Suppressor macrophage (primary cell): ENCODE measurements at regions not wholly inside any gene's neighbourhood (a gene's known extent, or its start where the extent isn't known, plus 50 kb on each side); places are given as distances from the start of the nearest gene placed in this dataset.

Experiments used
- DNase-seq, 4 experiments: peaks; one replicate each; pipeline ENCODE4 v3.0.0-alpha.2; 2020 to 2022

DNA sequence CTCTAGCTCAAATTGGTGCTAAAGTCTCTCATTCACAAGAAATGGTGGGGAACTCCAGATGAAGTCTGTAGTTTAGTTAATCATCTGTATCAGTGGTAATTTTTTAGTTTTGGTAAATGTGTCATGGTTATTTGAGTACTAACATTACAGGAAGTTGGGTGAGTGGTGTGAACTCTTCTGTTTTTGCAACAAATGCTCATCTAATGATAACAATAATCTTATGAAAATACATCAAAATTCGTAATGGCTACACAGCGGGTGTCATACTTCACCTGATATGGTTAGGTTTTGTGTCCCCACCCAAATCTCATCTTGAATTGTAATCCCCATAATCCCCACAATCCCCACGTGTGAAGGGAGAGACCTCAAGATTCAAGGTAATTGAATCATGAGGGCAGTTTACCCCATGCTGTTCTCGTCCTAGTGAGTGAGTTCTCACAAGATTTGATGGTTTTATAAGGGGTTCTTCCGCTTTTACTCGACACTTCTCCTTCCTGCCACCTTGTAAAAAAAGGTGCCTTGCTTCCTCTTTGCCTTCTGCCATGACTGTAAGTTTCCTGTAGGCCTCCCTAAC lies 209.3 kb upstream of the FOXN3 start:
- peak in 3 of 4 experiments; percentile 11 to 38 (median 30) for DNase-seq

DNA sequence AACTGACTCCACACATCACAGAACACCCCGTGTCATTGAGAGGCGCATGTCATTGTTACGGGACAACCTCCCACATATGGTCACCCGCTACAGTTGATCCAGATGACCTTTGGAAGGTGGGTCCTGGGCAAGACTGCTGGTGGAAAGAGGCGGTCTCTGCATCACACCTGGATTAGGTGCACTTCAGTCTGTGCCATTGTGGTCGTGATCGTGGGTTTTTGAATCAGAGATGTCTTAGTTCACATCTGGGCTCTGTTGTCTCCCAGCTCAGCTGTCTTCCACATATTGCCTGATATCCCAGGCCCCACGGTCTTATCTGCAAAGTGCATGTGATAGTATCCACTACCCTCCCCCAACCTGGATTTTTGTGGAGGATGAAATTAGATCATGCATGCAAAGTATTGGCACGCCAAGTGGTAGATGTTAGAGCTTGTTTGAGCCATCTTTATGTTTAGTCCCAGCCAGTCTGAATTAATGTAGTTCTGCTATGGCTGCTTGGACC lies 208.7 kb upstream of the FOXN3 start:
- no peak for DNase-seq

DNA sequence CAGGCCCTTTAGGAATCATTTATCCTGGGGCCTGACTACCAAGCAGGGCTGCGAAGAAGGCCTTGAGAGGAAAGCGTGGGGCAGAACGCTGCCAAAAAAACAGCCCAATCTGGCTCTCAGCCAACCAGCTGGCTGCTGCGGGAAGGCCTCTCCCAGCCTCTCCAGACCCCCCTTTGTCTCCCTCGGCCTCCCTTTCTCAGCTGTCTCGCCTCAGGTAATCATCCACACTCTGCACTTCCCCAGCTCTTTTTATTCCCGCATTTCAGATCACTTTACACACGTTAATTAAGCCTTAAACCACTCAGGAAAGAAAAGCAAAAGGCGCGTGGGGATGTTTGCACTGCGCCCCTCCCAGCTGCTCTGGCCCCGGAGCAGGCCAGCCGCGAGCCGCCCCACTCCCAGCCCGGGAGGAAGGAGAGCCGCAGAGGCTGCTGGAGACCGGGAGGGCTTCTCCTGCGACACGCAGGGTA lies 208.2 kb upstream of the FOXN3 start:
- no peak for DNase-seq

DNA sequence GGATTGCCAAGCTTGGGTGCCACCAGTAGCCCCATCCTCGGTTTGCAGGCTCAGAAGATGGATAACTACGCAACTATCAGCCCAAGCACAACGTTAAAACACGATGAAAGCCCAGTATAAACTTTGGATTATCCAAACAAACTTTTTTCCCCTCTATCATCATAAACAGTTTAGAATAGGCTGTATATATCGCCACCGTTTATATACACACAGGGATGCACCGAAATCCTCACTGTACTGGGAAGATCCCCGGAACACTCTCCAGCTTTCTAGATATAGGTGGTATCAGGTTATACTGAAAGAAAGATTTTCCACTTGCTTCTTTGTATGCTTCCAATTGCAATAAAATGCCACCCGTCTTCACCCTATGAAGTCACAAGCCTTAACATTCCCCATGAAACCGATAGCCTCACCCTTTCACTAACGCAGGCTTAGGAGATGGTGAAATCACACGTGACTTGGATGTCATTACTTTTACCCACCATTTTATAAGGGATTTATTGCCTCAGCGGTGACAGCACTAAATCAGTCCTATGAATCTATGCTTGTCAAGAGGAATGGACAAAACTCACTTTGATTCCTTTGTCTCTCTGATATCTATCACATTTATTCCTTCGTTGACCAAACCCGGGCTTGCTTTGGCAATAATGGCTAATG lies 207.6 kb upstream of the FOXN3 start:
- no peak for DNase-seq

DNA sequence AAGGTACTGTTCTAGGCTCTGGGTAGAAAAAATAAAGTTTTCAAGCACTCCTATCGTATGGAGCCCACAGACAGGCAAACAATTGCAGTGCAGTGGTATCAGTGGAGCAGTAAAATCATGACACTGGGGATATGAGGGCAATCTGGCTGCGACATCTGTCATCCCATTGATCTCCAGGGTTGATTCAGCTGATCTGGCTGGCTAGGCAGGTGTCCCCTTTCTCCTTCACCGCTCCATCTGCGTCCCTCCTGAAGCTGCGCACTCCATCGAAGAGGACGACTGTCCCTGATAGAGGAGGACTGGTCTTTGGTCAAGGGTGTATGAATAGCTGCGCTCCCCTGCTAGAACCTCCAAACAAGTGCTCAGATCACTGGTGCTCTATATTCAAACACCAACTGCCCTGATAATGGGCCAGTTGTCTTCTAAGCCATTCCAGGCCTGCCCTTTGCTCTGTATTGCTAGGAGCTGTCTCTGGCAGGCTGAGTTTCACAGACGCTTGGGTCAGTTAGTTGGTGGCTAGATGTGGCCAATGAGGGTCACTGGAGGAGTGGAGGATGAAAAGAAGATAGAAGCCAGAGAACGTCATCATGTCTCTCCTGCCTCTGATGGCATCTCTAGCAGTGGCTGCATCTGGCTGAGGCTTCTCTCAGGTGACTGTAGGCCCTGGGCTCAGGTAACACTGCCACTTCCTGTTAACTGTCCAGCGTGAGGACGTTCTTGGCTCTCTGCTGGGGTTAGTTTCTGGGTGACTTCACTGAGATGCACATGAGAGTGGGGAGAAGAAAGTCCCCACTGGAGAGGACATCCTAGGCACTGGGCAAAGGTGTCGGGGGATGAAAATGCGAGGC lies 205.0 kb upstream of the FOXN3 start:
- no peak for DNase-seq

DNA sequence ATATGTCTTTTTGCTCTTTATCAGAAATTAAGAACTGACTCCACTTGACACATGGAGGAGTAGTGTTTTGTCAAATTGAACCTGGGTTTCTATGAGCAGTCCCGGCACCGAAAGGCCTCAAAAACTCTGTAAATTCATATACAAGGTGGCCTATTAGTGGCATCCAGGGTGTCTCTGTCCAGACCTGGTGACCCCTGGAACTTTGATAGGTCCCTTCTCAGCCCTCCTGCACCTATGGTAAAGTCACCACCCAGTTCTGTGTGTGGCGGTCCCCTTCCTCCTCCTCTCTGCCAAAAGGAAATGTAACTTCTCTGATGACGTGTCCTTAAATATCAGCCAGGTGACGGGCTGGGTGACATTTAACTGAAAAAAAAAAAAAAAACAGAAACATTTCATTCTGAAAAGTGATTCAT lies 204.0 kb upstream of the FOXN3 start:
- no peak for DNase-seq

DNA sequence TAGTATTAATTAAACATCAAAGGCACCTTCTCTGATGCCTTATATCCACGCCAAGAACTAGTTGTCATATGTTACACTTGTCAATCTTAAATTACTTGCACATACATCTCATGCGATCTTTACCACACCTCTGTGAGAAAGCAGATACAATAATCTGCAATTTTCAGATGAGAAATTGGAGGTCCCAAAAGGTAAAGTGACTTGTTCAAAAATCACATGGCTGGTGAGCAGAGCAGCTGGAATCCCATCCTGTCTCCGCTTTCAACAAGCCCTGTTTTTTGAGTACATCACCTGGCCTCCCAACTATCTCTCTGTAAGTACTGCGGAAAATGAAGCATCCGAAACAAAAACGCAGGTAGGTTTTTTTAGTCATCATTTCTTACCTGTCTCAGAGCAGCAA lies 203.4 kb upstream of the FOXN3 start:
- no peak for DNase-seq

DNA sequence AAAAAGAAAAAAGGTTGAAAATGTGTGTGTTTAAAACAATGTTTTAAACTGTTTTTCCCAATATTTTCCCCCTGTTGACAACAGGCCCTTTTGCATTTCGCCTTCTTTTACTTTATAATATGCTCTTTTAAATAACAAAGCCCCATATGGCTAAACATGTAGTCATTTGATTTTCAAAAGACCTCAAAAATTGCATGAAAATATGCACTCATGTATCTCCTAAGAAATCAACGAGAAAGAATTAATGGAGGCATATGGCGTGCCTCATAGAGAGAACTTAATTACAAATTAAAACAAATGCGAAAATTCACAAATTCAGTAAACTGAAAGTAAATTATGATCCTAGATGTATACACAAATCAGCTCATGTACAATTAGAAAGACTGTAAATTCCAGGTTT lies 202.6 kb upstream of the FOXN3 start:
- DNase-seq: no peak

DNA sequence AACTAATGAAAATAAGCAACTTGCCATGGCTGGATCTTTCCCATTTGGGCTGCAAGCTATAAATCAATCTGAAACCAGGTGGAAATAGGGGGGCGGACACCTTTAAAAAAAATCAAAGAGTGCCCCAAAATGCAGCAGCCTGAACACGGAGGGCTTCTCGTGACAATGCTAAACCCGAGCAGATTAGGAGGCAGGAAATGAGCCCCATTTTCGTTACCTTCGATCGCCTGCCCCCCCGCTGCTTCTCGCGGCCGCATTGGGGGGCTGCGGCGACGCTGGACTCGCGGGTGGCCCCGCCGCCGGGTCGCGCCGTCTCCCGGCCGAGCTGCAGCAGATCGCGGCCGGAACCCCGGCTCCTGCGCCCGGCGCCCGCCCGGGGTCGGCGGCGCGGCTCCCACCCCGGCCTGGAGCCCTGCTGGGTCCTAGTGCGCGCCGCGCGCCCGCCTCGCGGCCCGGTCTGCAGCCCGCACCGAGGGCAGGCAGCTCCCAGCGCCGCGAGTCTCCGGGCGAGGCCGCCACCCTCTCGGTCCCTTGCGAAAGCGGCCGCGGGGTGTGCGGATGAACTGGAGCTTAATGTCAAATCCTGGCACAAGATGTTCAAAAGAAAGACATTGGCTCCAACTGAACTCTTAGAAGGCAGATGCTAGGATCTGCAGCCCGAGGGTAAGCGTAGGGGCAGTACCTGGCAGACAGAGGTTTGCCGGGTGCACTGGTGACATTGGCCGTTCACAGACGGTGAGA lies 201.9 kb upstream of the FOXN3 start:
- DNase-seq: peak; percentile 73 to 92 (median 80)

DNA sequence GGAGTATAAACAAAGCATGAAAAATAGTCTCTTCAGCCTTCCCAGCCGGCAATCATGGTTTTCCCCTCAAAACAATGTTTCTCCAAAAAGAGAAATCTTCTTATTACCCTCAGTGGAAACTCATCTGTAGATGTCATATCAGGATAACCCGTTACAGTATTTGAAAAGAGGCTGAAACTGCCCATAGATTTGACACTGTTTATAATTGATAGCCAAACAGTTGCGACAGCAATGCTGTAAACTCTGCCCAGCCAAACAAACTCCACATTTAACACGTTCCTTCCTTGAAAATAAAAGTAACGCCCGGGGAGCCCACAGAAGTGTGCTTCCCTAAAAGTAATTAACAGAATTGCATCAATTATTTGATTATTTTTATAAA lies 201.3 kb upstream of the FOXN3 start:
- DNase-seq: peak; percentile 35 to 53 (median 46)

DNA sequence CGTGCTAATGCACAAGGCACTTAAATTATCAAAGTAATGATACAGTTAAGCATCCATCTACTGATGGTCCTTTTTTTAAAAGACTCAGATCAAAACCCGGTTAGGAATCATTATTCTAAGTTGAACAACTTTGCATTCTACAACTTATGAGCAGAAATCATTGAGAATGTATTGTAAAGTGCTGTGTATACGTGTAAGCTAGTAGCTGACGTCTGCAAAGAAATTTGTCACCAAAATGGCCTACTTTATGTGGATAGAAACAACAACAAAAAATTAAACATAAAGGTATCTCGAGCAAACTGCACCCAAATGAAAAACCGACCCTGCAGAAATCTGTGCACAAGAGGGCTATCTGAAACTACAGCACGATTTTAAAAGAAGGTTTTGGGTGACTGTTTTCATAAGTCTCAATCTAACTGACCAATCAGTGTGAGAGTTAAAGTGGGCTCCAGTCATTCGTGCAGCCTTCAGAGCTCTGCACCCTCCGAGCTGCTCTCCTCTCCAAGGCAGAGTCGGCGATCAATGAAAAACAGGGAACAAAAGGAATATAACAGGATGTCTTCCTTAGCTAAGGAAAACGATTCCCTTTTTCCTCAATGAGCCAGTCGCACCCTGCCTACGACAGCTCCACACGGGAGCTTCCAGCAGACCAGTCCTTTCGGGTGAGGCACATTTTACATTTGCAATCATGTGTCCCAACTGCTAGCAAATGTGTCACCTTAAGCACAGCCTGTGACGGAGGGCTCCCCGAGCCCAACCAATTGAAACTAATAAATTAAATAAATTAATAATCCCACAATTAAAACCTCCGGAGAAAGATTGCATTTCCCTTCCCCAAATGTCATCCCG lies 200.7 kb upstream of the FOXN3 start:
- DNase-seq: peak; percentile 43 to 59 (median 46)

DNA sequence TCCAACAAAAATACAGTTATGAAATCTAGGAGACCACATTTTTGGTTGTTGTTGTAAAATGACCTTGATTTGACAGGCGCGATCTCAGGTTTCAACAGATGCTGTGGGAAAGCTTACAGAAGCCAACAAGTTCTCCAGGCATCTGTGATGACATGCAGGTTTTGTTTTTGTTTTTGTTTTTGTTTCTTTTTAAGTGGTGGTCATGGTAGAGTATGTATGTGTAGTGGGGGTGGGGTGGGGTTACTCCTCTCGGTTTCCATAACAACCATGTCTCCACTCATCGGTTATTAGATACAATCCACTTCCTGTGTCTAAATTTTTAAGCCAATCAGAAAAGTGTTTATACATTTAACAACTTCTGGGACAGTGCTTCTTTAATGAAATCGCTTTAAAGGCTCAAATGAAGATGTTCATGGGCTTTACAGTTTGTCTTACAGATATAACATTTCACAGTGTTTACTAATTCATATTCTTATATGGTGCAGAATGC lies 199.9 kb upstream of the FOXN3 start:
- DNase-seq: peak in 2 of 4 experiments; percentile 31 to 32

DNA sequence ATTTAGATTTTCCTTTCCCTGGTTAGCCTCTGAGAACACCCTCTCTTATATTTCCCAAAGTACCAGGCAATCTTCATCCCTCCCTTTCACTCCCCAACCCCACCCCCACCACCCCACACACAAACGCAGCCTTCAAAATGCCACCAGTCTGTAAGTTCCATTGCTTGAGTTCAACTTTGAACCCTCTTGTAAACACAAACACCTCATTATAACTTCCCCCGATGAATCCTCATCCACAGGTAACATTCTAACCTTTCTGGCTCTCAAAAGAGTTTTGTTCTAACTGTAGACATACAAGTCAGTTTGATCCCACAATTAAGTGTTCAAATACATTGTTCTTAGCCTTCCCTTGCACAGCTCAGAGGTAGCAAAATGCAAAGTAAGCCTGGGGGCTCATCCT lies 199.4 kb upstream of the FOXN3 start:
- DNase-seq: no peak

DNA sequence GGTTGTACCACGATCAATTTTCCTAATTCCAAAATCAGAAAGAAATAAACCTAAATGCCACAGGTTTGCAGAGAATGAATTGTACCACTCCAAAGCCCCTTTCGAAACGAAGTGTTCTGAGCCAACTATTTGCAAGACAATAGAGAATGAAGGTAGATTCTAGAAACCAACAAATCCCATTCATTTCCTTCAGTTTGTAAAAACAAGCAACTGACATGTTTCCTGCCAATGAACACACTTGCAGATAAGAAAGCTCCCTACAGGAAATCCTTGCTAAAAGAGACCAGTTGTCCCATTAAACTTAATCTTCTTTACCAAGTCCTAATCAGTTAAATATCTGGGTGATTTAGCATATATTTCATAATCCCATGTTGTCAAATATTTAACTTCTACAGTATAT lies 198.4 kb upstream of the FOXN3 start:
- DNase-seq: no peak

DNA sequence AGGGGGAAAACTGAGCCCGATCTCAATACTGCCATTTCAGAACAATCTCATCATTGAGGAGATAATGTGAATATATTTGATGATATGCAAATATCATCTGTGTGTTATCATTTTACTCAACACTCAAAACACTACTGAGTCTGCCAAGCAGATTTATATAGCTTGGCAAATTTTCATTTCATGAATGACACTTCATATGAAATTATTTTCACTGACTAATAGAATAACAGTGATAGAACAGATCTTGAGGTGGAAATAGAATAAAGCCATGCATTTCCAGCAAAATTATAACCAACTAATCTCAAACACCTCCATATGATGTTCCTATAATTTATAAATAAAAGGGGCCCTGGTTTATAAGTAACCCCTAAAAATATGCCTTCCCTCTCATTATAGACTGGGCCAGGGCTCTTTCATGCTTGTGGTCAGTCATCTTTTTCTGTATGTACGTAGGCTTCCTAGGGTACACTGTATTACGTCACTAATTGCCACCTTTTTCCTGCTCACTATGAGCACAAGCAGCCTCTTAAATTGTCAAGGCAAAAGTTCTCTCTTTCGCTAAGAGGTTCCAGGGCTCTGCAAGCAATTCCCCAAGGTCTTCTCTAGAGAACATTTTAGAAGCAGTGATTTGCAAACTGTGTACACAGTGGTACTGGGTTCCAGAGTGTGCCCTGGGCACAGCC lies 197.1 kb upstream of the FOXN3 start:
- no peak for DNase-seq

DNA sequence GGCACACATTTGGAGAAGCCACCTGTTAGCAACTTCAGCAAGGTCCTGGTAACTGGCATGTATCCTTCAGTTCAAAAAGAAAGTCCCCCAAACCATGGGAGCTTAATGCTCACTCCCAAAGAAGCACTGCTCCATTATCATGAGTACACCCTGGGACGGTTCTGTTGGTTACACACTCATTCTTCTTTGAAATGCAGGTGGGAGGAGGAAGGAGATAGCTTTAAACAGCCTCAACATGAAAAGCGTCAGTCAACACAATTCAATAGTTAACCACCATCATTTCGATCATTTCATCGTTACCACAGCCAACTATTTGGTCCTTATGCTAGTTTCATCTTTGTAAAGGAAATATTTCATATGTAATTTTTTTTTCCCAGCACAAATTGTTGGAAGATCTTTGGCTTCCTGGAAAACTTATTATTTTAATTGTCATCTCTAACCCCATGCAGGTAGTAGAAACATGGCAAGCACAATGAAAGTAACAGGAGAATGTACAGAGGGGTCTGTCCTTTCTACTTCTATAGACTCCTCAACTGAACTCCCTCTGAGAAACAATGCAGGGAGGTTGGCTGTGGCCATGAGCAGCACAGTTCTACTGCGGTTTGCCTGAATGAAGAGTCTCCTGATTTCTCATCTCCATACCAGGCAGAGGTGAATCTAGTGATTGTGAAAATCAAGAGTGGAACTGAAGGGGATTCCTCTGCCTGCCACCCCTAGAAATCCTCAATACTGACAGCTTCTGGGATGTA lies 196.4 kb upstream of the FOXN3 start:
- DNase-seq: no peak

DNA sequence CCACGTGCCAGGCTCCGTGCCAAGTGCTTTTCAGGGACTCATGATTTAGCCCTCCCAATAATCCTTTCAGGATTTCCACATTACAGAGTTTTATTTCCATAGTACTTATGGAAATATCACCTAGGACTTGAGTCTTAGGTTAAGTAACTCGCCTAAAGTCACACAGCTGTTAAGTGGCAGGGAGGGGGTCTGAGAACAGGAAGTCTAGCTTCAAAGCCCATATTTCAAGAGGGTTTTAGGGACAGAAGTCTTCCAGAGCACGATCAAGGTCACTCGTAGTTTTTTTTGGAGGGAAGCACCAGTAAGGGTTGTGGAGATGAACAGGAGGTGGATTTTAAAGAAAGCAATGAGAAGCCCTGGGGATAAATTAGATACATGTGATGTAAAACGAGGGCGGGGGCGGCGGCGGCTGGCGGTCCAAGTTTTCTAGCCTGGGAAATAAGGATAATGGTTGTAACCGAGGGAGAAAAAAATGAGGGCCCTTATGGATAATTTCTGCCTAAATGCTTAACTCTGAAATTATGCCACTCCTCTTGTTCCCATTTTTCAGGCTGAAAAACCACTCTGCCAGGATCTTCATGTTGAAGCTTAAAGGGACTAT lies 192.6 kb upstream of the FOXN3 start:
- DNase-seq: no peak

DNA sequence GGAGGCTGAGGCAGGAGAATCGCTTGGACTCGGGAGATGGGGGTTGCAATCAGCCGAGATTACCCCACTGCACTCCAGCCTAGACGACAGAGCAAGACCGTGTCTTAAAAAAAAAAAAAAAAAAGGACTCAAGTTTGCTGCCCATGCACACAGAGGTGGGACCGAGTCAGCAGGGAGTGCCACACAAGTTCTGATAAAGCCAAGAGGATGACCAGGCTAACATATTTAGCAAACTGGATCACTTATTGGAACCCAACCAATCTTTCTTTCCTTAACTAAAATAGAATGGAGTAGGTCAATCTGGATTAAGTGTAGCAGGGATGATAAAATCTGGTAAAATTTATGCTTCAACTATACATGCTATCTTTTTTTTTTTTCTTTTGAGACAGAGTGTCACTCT lies 190.4 kb upstream of the FOXN3 start:
- no peak for DNase-seq

DNA sequence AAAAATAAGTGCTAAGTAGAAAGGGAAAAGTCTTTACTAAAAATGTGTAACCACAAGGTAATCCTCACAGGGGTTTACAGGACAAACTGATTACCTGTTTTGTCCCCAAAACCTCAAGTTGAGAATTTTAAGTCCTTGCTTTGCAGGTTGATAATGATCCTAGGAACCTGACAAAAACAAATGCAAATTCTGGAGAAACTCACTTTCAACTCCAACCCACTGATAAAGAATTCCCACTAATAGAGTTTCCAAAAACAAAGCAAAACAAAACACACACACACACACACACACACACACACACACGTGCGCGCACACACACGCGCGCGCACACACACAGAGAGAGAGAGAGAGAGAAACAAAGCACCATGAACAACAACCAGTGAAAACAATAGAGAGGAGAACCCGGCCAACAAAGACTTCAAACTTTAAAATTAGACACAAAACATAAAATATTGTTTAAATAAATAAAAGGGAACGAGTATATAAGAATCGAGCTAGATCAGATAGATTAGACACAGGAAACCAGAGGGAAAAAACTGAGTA lies 187.0 kb upstream of the FOXN3 start:
- no peak for DNase-seq
